ENCODE measurements at regions not wholly inside any gene's neighbourhood (a gene's known extent, or its start where the extent isn't known, plus 50 kb on each side); places are given as distances from the start of the nearest gene placed in this dataset.

GRCh38 chr3:188064831-188065493, 89.0 kb upstream of the LPP start:
- no peak overlapping the region for H3K27ac Mint-ChIP-seq
- H3K4me1 Mint-ChIP-seq, result peaks cover 6 to 12% of the 10 kb centered on the region in 2 donors
- H3K36me3 Mint-ChIP-seq, result no peaks in the 10 kb centered on the region
- ATAC-seq (replicated peaks) (no peak), DNase-seq (no peak)
- H3K4me3 Mint-ChIP-seq, result no peak overlapping the region
- H3K9me3 Mint-ChIP-seq, result no peaks in the 10 kb centered on the region
- H3K27me3 Mint-ChIP-seq, result no peaks in the 10 kb centered on the region

GRCh38 chr3:188066141-188066540, 87.8 kb upstream of the LPP start:
- DNase-seq, result no peak
- Mint-ChIP-seq H3K4me3 (no peak overlapping the region), H3K4me1 (peaks cover 2 to 5% of the 10 kb centered on the region in 2 donors), H3K36me3 (no peaks in the 10 kb centered on the region), H3K9me3 (no peaks in the 10 kb centered on the region), H3K27me3 (no peaks in the 10 kb centered on the region), H3K27ac (no peak overlapping the region)
- ATAC-seq (replicated peaks), result no peak

GRCh38 chr3:188067932-188068331, 86.0 kb upstream of the LPP start:
- Mint-ChIP-seq H3K27me3 (no peaks in the 10 kb centered on the region), H3K4me1 (no peaks in the 10 kb centered on the region), H3K9me3 (no peaks in the 10 kb centered on the region), H3K4me3 (no peak overlapping the region), H3K27ac (no peak overlapping the region), H3K36me3 (no peaks in the 10 kb centered on the region)
- DNase-seq (no peak), ATAC-seq (replicated peaks) (no peak)

- DNase-seq (no peak), ATAC-seq (replicated peaks) (no peak)
- Mint-ChIP-seq H3K27ac (no peak overlapping the region), H3K4me3 (no peak overlapping the region), H3K36me3 (no peaks in the 10 kb centered on the region), H3K4me1 (no peaks in the 10 kb centered on the region), H3K27me3 (no peaks in the 10 kb centered on the region), H3K9me3 (no peaks in the 10 kb centered on the region)
These were observed 85.6 kb upstream of the LPP start for GRCh38 chr3:188068342-188068741.

GRCh38 chr3:188071636-188072035, 82.3 kb upstream of the LPP start:
- no peak for ATAC-seq (replicated peaks)
- Mint-ChIP-seq H3K27ac (no peak overlapping the region), H3K4me3 (no peak overlapping the region), H3K36me3 (peaks cover 0 to 2% of the 10 kb centered on the region in 2 donors), H3K9me3 (no peaks in the 10 kb centered on the region), H3K27me3 (no peaks in the 10 kb centered on the region), H3K4me1 (no peaks in the 10 kb centered on the region)
- DNase-seq, result no peak

GRCh38 chr3:188076176-188076575, 77.8 kb upstream of the LPP start:
- Mint-ChIP-seq H3K4me3 (no peak overlapping the region), H3K36me3 (peaks cover 2 to 3% of the 10 kb centered on the region in 2 donors), H3K27ac (no peak overlapping the region), H3K4me1 (no peaks in the 10 kb centered on the region), H3K9me3 (peaks cover 4 to 5% of the 10 kb centered on the region in 2 donors), H3K27me3 (no peaks in the 10 kb centered on the region)
- no peak for DNase-seq
- ATAC-seq (replicated peaks), result no peak

GRCh38 chr3:188077160-188077799, 76.7 kb upstream of the LPP start:
- H3K9me3 Mint-ChIP-seq, result peaks cover 4 to 5% of the 10 kb centered on the region in 2 donors
- peaks cover 2 to 3% of the 10 kb centered on the region in 2 donors for H3K36me3 Mint-ChIP-seq
- no peak overlapping the region for H3K27ac Mint-ChIP-seq
- DNase-seq, result no peak
- H3K27me3 Mint-ChIP-seq, result no peaks in the 10 kb centered on the region
- no peak overlapping the region for H3K4me3 Mint-ChIP-seq
- H3K4me1 Mint-ChIP-seq, result no peaks in the 10 kb centered on the region
- no peak for ATAC-seq (replicated peaks)

GRCh38 chr3:188080091-188080490, 73.9 kb upstream of the LPP start:
- Mint-ChIP-seq H3K36me3 (peaks cover 2 to 3% of the 10 kb centered on the region in 2 donors), H3K4me3 (no peak overlapping the region), H3K27ac (no peak overlapping the region), H3K9me3 (peaks cover 4 to 5% of the 10 kb centered on the region in 2 donors), H3K4me1 (peaks cover 8 to 9% of the 10 kb centered on the region in 2 donors), H3K27me3 (no peaks in the 10 kb centered on the region)
- DNase-seq (no peak), ATAC-seq (replicated peaks) (no peak)

GRCh38 chr3:188082031-188082430, 71.9 kb upstream of the LPP start:
- H3K36me3 Mint-ChIP-seq, result peaks cover 0 to 3% of the 10 kb centered on the region in 2 donors
- H3K9me3 Mint-ChIP-seq, result peaks cover 4 to 5% of the 10 kb centered on the region in 2 donors
- H3K4me3 Mint-ChIP-seq, result no peak overlapping the region
- H3K27ac Mint-ChIP-seq, result no peak overlapping the region
- ATAC-seq (replicated peaks), result peak; percentile 29 to 36
- H3K27me3 Mint-ChIP-seq, result no peaks in the 10 kb centered on the region
- peaks cover 17 to 22% of the 10 kb centered on the region in 2 donors for H3K4me1 Mint-ChIP-seq
- DNase-seq, result no peak

- no peak overlapping the region for H3K4me3 Mint-ChIP-seq
- ATAC-seq (replicated peaks) (no peak), DNase-seq (no peak)
- no peak overlapping the region for H3K27ac Mint-ChIP-seq
- peaks cover 17 to 22% of the 10 kb centered on the region in 2 donors for H3K4me1 Mint-ChIP-seq
- peaks cover 4 to 5% of the 10 kb centered on the region in 2 donors for H3K9me3 Mint-ChIP-seq
- H3K36me3 Mint-ChIP-seq, result peaks cover 0 to 3% of the 10 kb centered on the region in 2 donors
- H3K27me3 Mint-ChIP-seq, result no peaks in the 10 kb centered on the region
These were observed 71.5 kb upstream of the LPP start for GRCh38 chr3:188082450-188082849.

GRCh38 chr3:188083011-188083410, 70.9 kb upstream of the LPP start:
- H3K27me3 Mint-ChIP-seq, result no peaks in the 10 kb centered on the region
- H3K36me3 Mint-ChIP-seq, result peaks cover 0 to 3% of the 10 kb centered on the region in 2 donors
- no peak overlapping the region for H3K4me3 Mint-ChIP-seq
- H3K9me3 Mint-ChIP-seq, result peaks cover 4 to 5% of the 10 kb centered on the region in 2 donors
- ATAC-seq (replicated peaks), result no peak
- no peak for DNase-seq
- no peak overlapping the region for H3K27ac Mint-ChIP-seq
- H3K4me1 Mint-ChIP-seq, result peaks cover 19 to 26% of the 10 kb centered on the region in 2 donors

- Mint-ChIP-seq H3K9me3 (peaks cover 4 to 5% of the 10 kb centered on the region in 2 donors), H3K4me3 (no peak overlapping the region), H3K27me3 (peaks cover 0 to 4% of the 10 kb centered on the region in 2 donors), H3K4me1 (peaks cover 25 to 43% of the 10 kb centered on the region in 2 donors), H3K27ac (no peak overlapping the region), H3K36me3 (peaks cover 0 to 3% of the 10 kb centered on the region in 2 donors)
- ATAC-seq (replicated peaks), result peak in 1 of 2 donors; percentile 38
- no peak for DNase-seq
These were observed 69.0 kb upstream of the LPP start for GRCh38 chr3:188084752-188085583.

GRCh38 chr3:188085584-188086560, 68.1 kb upstream of the LPP start:
- Mint-ChIP-seq H3K9me3 (peaks cover 0 to 2% of the 10 kb centered on the region in 2 donors), H3K27ac (no peak overlapping the region), H3K4me1 (peaks cover 25 to 43% of the 10 kb centered on the region in 2 donors), H3K4me3 (no peak overlapping the region), H3K27me3 (peaks cover 0 to 4% of the 10 kb centered on the region in 2 donors), H3K36me3 (no peaks in the 10 kb centered on the region)
- DNase-seq (no peak), ATAC-seq (replicated peaks) (no peak)
